Esophagus squamous epithelium (tissue), 4 donors: ENCODE measurements at regions not wholly inside any gene's neighbourhood (a gene's known extent, or its start where the extent isn't known, plus 50 kb on each side); places are given as distances from the start of the nearest gene placed in this dataset.

Experiments
- POLR2A ChIP-seq, 4 donors: fragments of 450-650 bp; IDR thresholded peaks; one replicate each; pipeline ENCODE4 v1.6.1; 2017; ENCODE audit warnings: antibody characterized with exemption in 4 of 4, mild to moderate bottlenecking in 4 of 4, moderate library complexity in 3 of 4
- TF ChIP-seq, protein P1 (sequence below), 6 experiments: fragments of 450-650 bp in 4 of 6; fragments of 200-600 bp in 2 of 6; sonication (generic) in 2 of 6; IDR thresholded peaks; one replicate each; pipeline ENCODE4 v1.5.1; 2016 to 2019; ENCODE audit warnings: antibody characterized with exemption in 6 of 6, mild to moderate bottlenecking in 4 of 6, moderate library complexity in 4 of 6

DNA sequence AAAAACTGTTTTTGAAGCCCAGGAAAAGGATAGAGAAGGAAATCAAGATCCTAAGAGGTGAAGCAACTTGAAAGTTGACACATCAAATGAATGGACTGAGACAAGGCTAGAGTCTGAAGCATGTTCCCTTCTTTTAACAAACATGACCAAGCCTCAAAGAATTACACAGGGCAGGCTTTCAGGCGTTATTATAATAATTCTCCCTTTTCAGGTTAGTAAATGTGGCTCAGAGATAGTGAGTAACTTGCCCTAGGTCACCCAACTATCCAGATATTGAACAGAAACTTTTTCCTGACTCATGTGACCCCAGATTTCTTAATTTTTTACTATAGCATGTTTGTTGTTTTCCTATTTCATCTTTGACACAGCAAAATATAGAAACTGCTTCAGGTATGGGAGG, 91.7 kb downstream of the PPP1R2C start:
- TF ChIP-seq, protein P1, sequence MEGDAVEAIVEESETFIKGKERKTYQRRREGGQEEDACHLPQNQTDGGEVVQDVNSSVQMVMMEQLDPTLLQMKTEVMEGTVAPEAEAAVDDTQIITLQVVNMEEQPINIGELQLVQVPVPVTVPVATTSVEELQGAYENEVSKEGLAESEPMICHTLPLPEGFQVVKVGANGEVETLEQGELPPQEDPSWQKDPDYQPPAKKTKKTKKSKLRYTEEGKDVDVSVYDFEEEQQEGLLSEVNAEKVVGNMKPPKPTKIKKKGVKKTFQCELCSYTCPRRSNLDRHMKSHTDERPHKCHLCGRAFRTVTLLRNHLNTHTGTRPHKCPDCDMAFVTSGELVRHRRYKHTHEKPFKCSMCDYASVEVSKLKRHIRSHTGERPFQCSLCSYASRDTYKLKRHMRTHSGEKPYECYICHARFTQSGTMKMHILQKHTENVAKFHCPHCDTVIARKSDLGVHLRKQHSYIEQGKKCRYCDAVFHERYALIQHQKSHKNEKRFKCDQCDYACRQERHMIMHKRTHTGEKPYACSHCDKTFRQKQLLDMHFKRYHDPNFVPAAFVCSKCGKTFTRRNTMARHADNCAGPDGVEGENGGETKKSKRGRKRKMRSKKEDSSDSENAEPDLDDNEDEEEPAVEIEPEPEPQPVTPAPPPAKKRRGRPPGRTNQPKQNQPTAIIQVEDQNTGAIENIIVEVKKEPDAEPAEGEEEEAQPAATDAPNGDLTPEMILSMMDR (IDR thresholded peaks at IDR 0.05), result no peak
- TF ChIP-seq POLR2A (IDR thresholded peaks at IDR 0.05), result no peak
